GM21737 (cell line): ENCODE measurements at regions not wholly inside any gene's neighbourhood (a gene's known extent, or its start where the extent isn't known, plus 50 kb on each side); places are given as distances from the start of the nearest gene placed in this dataset.

ENCODE experiments used
- ATAC-seq: cut with Tn5 transposase; IDR thresholded peaks from one replicate; pipeline ENCODE4 v1.9.1; 2021; ENCODE audit warnings: mild to moderate bottlenecking, moderate library complexity; ENCODE audit not compliant: unreplicated experiment

DNA sequence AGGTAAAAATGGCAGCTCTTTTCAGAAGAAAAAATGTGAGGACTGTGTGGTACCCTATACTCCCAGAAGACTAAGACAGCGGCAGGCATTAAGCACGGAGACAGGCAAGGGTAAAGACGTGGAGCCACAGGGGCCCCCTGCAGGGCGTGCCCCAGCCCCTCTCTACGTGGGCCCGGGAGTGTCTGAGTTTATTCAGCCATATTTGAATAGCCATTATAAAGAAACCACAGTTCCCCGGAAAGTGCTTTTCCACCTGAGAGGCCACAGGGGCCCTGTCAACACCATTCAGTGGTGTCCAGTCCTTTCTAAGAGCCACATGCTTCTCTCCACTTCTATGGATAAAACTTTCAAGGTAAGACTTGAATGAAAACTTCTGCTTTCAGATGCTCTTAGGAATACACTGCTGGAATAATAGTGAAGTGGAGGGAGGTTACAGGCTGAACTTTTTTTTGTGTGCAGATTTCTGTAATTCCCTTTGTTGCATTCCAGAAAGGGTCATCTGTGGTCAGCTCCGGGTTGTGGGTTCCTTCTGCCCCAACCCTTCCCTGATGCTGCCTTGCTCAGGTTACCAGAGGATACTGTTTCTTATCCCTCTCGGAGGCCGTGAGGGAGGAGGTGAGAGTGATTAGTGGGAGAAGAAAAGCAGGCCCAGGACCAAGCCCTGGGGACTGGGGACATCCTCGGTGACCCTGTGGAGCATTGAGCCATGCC lies 58.4 kb downstream of the SLC25A47 start:
- ATAC-seq = no peak

DNA sequence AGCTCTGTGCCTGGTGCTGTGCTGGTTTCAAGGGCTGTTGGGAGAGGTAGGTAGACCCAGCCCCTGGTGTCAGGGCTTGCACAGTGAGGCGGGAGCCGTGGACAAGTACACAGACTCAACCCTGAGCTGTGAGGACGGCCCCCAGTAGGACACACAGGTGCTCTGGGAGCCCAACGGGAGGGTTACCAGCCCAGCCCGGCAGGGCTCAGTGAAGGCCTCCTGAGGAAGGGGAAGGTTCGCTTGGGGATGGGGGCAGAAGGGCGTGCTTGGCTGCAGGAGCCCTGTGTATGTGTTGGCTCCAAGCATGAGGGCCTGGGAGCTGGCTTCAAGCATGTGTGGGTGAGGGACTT lies 58.9 kb downstream of the SLC25A47 start:
- no peak for ATAC-seq

DNA sequence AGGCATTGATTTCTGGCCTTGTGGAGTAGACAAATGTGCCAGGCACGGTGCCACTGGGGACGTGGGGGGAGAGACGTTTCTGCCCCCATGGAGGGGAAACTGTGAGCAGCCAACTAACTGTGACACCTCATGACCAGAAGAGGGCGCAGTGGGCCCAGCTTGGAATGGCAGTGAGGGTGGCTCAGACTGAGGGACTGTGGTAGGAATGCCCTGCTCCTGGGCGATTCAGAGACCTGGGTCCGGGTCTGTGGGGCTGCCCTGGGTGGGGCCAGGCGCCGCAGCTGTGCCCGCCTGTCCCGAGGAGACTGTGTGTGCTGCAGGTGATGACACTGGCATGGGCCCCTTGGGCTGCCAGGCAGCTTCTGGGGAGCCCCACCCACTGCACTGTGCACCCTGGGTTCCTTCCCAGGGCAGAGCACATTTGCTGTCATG lies 60.6 kb downstream of the SLC25A47 start:
- ATAC-seq = no peak

DNA sequence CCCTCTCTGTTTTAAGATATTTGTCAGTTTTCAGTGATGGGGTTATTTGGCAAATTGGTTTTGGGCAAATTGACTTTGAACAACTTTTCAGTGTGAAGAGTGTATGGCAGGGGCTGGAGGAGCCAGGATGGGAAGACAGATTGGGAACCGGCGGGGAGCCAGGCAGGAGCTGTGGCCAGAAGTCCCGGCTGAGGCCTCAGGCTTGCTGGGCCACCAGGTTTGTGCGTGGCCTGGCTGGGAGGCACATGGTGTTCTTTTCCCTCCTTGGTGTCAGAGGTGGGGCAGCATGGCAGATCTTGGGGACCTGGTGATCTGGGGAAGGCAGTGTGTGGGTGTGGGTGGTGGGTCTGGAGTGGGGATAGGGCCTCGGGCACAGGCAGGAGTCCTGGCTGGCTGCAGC lies 61.1 kb downstream of the SLC25A47 start:
- ATAC-seq = no peak

DNA sequence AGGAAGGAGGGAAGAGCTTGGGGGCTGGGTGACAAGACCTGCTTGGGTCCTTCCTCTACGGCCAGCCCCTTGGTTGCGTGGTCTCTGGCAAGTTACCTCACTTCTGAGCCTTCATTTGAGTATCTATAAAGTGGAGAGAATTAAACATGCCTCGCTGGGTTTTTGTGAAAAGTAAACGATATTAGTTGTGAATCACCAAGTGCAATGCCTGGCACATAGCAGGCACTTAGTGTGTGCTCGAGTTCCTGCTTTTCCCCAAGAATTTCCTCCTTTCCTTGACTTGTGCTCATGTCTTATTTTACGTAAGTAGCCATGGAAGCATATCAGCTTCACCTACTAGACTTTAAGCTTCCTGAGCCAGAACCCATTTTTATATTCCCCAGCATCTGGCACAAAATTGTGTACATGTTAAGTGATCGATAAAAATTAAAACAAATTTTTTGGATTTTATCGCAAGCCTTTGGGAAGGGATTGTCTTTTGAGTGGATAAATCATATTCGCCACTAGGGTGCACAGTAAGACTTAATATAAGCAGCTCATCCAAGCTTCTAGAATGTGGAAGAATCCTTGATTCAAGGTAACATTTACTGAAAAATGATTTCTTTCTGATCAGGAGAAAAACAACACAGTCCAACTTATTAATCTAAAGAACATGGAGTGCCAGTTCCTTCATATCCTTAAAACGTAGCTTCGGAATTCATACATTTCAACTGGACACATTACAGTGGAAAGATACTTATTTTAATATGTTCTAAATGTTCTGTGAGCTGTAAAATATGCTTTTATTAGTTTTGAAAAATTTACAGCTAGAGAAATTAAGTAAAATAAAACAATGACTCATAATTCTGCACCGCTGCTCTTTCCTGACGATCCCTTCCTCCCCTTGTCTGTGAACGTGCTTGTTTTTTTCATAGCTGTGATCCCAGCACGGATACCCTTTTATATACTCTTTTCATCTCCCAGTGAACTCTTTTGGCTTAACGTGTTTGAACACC lies 62.0 kb downstream of the SLC25A47 start:
- ATAC-seq = no peak

DNA sequence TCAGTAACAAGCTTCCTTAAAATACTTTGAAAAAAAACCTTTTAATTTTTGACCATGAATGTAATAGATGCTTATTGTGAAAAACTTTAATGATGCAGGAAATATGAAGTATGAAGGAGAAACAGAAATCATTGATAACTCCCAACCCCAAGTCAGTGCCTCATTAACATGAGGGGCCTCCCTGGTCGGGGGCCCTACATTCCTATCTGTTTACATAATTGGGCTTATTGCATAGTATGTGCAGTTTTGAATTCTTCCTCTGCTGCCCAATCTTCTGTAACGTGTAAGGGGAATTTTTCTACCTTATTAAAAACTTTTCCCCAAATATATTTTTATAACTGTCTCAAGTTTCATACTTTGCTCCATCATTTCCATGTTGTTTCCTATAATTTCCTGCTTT lies 63.0 kb downstream of the SLC25A47 start:
- ATAC-seq = no peak

DNA sequence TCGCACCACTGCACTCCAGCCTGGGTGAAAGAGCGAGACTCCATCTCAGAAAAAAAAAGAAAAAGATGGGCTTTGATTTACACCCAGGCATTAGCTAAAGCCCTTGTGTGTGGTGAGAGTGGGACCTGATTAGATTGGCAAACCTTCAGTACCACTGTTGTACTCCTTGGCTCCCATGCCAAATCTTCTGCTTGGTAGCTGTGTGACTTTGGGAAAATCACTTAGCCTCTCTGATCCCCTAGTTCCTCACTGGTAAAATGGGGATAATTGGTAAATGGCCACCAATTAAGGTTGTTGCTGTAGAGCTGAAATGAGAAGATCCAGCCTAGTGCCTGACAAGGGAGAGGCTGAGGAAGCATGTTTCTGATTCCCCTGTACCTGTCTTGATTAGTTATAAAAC lies 63.7 kb downstream of the SLC25A47 start:
- ATAC-seq = no peak

DNA sequence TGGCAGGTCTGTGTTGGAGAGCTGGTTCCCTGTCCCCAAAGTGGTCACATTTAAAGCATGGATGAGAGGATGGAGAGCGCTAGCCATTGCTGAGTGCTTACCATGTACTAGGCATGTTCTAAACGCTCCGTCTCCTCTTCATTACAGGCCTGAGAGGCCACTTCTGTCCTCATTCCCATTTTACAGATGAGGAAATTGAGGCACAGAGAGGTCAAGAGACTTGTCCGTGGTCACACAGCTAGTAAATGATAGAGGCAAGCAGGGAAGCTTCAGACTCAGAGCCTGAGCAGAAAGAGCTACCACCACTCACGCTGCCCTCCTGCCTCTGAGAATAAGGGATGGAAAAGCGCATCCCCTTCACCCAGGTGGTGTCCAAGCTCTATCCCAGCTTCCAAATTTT lies 64.3 kb downstream of the SLC25A47 start:
- ATAC-seq = no peak

DNA sequence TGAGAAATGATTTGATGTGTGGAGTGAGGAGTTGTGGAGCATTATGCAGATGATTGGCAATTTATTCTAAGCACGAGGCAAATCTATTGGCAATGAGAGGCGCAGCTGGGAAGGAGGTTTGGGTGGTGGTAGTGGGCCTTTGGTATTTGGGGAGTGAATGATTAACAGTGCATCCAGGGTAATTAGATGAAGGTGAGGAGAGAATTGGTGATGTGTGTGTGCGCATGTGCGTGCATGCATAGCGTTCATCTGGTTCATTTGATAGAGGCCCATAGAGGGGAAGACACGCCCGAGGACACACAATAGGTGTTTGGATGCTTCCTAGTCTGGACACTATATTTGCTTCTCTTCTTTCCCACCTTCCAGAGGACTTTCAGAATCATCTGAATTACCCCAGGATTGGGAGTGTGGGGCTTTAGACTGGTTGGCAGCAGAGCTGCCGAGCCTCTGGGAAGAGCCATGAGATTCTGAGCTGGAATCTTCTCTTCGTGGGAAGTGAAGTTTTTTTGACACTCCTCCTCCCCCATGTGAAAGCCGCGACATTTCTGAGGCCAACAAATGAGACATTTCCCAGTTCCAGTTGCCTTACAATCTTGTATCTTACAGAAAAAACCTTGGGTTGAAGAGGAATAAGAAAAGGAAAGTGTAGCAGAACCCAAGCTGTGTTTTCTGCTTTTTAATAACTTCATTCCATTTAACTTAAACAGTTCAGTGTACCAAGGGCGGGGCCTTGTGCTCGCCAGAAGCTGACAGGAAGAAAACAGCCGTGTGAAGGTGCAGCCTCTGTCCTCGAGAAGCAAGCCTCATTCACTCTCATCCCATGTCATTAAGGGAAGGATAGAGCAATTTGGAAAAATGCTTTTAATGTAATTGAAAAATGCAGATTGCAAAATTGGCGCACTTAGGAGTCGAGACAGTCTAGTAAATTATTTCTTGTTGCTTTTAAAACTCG lies 65.2 kb downstream of the SLC25A47 start:
- ATAC-seq = no peak

DNA sequence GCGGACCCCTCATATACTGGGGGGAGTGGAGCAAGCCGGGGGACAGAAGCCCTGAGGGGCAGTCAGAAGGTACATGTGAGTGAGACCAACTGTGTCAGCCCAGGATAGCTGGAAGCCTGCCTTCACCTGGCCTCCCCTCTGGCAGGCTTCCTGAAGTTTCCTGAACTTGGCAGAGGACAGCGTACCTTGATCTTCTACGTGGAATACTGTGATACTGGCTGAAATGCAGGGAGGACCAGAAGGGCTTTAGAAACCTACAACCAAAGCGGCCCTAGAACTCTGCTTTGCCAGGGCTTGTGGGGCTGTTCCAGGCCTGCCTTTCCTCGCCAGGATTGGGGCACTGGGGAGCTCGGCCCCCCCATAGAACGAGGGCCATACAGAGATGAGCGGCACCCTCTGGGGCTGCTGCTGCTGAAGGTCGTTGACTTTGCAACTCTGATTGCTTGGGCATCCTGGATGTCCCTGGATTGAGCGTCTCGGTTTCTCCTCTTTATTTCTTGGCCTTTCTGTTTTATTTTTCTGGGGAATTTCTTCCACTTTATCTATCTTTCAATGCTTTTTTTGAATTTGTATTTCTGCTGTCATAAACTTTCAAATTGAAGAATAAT lies 66.5 kb downstream of the SLC25A47 start:
- no peak for ATAC-seq

DNA sequence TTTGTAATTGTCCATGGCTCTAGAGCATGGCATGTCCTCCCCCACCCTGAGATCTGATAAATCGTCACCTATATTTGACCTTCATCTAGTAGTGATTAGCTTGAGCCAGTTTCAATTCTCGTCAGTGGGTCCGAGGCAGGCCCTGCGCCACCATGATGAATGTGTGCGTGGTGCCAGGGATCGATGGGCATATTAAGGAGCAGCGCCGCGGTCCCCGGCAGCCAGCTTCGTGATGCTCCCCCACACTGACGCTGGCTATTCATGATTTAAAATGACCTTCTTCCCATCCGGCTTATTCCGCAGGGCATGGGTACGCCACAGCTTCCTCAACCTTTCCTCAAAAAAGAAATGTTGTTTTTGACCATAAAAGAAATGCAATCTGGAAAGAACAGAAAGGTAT lies 68.0 kb downstream of the SLC25A47 start:
- no peak for ATAC-seq

DNA sequence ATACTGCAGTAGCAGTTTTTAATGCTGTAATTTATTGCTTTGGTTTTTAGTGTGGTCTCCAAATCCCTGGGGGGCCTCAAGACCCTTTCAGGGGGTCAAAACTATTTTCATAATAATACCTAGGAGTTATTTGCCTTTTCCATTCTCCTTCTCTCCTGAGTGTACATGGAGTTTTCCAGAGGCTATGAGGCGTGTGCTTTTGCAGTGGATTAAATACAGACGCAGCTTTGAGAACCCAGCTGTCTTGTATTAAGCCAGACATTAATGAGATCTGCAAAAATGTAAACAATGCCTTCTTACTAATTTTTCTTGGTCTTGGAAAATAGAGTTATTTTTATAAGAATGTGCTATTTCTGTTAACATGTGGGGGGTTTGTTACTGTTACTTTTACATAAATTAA lies 68.6 kb downstream of the SLC25A47 start:
- ATAC-seq = no peak

DNA sequence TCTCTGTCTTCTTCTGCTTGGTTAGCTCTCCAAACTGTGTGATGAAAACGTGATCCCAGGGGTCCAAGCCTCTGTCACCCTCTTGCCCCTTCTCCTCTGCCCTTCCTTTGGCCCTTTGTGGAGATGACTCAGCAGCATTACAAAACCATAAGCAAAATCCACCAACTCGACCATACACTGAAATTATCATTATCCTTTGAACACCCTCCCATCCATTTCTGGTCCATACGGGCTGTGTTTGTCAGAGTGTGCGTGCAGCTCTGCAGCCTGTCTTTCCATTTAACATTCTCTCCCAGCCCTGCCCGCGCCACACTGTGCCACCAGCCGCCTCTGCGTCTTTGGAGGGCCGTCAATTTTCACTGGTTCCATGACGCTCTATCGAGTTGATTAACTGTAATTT lies 69.2 kb downstream of the SLC25A47 start:
- ATAC-seq = no peak

DNA sequence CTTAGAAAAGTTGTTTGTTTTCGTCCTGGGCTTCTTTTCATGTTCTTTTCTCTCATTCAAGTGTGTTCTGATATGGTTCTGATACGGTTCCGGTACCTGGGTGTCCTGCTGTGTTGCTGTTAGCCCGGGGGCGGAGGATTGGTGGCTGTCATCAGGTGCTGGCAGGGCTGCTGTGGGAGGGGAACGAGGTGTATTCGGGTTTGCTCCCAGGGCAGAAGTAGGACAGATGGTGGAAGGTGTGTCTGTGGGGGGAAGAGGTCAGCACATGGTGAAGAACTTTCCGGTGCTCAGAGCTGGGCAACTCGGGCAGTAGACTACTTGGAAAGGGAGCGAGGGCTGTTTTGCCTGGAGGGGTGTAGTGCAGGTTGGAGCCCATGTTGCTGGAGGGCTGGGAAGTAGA lies 70.2 kb downstream of the SLC25A47 start:
- no peak for ATAC-seq

DNA sequence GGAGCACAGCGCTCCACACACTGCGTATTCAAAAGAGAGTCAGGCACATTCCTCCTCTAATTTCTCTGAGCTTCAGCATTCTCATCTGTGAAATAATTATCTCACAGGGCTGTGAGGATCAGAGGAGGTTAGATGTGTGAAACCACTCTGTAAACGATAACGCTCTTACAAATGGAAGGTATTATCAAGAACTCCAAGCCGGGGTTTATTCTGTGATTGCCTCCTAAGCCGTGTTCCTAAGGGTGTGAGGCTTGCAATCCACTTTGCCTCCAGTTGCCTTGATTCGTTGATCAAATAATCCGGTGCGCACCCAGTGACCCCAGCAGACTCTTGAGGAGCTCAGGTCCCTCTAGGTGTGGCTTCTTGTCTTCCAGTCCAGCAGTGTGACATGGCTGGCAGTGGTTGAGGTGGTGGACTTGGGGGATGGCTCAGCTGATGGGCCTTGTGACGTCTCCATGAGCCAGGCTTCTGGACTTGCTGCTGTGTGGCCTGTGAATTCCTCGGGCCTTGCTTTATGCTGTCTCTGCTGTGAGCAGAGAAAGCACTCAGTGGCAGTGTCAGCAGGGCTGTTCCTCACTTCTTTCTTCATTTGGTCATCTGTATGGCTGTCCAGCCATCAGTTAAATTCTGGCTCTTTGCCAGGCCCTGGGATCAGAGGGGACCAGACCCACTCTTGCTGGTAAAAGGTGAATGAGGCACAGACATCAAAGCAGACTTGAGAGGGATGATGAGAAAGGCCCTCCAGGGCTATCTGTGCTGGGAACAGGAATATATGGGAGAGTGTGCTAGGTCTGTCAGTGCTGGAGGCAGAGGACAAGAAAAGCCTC lies 71.0 kb downstream of the SLC25A47 start:
- ATAC-seq = no peak

DNA sequence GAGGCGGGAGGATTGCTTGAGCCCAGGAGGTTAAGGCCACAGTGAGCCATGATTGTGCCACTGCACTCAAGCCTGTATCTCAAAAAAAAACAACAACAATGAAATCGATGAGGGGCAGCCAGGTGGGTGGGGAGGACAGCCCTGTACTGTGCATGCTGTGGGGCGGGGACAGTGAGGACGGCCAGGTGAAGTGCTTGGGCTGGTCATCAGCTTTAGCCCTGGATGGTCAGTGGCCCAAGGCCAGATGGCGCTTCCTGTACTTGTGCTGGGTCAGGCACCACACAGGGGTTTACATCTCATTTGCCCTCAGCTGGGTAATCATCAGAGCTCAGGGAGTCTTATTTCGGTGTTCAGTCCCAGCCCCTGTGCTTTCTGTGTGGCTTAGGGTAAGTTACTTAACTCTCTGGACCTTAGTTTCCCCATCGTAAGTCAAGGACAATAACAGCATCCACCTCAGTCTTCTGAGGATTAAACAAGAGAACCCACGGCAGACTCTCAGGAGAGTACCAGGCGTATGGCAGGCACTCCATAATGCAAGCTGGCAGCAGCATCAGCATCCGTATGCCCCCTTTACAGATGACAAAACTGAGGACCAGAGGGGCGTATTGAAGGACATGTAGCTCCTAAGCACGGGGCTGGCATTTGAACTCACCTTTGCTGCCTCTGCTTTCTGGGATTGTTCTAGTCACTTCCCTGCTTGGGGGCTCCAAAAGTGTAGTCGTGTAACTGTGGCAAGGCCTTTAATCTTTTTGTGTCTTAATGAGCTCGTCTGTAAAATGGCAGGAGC lies 71.9 kb downstream of the SLC25A47 start:
- ATAC-seq = no peak

DNA sequence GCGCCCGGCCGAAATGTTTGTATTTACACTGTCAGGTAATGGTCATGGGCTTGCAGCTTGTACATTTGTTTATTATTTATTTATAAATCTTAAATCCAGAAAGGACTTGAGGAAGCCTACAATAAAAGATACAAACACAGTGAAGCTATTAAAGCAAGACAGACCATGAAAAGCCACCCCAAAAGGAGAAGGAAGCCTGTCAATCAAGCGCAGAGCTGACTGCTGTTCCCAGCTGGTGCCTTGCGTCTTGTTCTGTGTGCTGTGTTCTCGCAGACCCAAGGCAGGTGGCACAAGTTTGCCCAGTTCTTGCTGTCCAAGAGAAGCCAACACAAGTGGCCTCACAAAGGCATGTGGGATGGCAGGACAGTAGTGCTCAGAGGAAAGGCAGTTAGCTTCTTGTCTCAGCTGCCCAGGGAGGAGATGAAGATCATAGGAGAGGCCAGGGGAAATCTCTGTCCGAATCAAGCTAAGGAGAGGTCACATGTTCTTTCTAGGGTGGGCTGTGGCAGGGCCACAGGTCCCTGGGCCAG lies 73.2 kb downstream of the SLC25A47 start:
- ATAC-seq = no peak

DNA sequence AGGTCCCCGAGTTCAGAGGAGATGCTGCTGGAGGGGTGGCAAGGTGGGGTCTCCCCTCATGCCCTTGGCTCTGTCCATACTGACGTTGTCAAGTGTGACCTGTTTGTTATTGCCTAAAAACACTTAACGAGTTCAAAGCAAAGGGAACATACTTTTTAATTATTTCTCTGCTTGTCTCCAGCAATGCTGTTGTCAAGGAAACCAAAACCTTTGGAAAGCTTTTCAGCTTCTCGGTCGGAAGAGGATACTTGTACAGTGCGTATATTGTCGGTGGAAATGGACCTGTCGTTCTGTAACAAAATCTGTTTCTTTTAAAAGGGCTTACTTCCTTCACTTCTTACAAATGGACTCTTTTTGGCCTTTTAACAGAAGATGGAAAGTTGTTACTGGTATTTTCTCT lies 73.9 kb downstream of the SLC25A47 start:
- no peak for ATAC-seq

DNA sequence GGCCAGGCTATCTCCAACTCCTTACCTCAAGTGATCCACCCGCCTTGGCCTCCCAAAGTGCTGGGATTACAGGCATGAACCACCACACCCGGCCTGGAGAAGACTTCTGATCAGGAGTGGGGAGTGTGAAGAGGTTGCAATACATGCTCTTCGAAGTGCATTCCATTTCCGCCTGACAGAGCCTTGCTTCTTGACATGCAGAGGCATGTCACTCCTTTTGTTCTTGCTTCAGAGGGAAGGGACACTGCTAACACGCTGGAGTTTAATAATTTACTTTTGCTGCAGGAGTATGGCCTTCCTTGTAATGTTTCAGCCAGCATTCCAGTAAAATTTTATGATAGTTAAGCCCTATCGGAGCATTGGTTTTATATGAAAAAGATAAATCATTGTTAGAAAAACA lies 74.9 kb downstream of the SLC25A47 start:
- ATAC-seq = no peak
